ENCODE measurements at regions not wholly inside any gene's neighbourhood (a gene's known extent, or its start where the extent isn't known, plus 50 kb on each side); places are given as distances from the start of the nearest gene placed in this dataset.

GRCh38 chr5:159680095-159680494, 236.2 kb upstream of the ADRA1B start (continued):
- TF ChIP-seq GABPA (IDR thresholded peaks at IDR 0.05 in 1 of 2, conservative IDR thresholded peaks at IDR 0.05 in 1 of 2): no peak
- TF ChIP-seq TAF1 (conservative IDR thresholded peaks at IDR 0.05): no peak
- no peak for TF ChIP-seq ATF3 (IDR thresholded peaks at IDR 0.05)
- no peak for TF ChIP-seq HNF4G (IDR thresholded peaks at IDR 0.05)

GRCh38 chr5:159681661-159682060, 234.6 kb upstream of the ADRA1B start:
- Histone ChIP-seq H3K9ac (ENCODE audit: low read depth in 1 of 2, low read length in 2 of 2) (no peak overlapping the region), H3K27me3 (ENCODE audit: control insufficient read depth in 4 of 4, insufficient read depth in 4 of 4, low read length in 3 of 4) (no peaks in the 10 kb centered on the region), H3K9me3 (ENCODE audit: control insufficient read depth in 4 of 4, low read length in 3 of 4) (peaks cover 0 to 7% (median 2%) of the 10 kb centered on the region in 4 donors), H3K36me3 (ENCODE audit: control insufficient read depth in 4 of 4, insufficient read depth in 3 of 4, low read depth in 1 of 4, low read length in 3 of 4) (no peaks in the 10 kb centered on the region), H3K27ac (ENCODE audit: low read depth in 1 of 2, low read length in 2 of 2) (no peak overlapping the region), H3K4me1 (ENCODE audit: control insufficient read depth in 4 of 4, insufficient read depth in 4 of 4, low read length in 3 of 4) (no peaks in the 10 kb centered on the region), H3K4me3 (ENCODE audit: low read depth in 1 of 3, low read length in 3 of 3) (no peak overlapping the region)
- TF ChIP-seq YY1 (IDR thresholded peaks at IDR 0.05) (no peak), FOXA2 (IDR thresholded peaks at IDR 0.05) (no peak), MAX (IDR thresholded peaks at IDR 0.05) (no peak), RAD21 (IDR thresholded peaks at IDR 0.05) (no peak), REST (IDR thresholded peaks at IDR 0.05) (no peak), JUND (IDR thresholded peaks at IDR 0.05) (no peak), ATF3 (IDR thresholded peaks at IDR 0.05) (no peak), CTCF (IDR thresholded peaks at IDR 0.05; ENCODE audit: low read depth, low read length, missing input control) (no peak), ZBTB33 (IDR thresholded peaks at IDR 0.05) (no peak), HNF4G (IDR thresholded peaks at IDR 0.05) (no peak), SP1 (IDR thresholded peaks at IDR 0.05) (no peak), NR2F2 (IDR thresholded peaks at IDR 0.05) (no peak), FOXA1 (IDR thresholded peaks at IDR 0.05) (no peak), EGR1 (IDR thresholded peaks at IDR 0.05; ENCODE audit: low read depth in 2 of 2) (no peak), RXRA (IDR thresholded peaks at IDR 0.05) (no peak)
- no peak for DNase-seq (ENCODE audit: low spot score)
